T-helper 1 cell treated with Interleukin-12 subunit alpha and Interleukin-12 subunit beta and Interleukin-4 antibody, amounts not matched to agents 30 ng/mL and 1 ng/mL, for 36 hours (primary cell): ENCODE measurements at regions not wholly inside any gene's neighbourhood (a gene's known extent, or its start where the extent isn't known, plus 50 kb on each side); places are given as distances from the start of the nearest gene placed in this dataset.
"Not testable (repeated sequence)": the region's sequence is repeated elsewhere in the genome, so short reads cannot be mapped to it uniquely, and the experiment has no call there.

ENCODE experiments used
- intact Hi-C: fragments of 100-400 bp; cut with micrococcal nuclease; formaldehyde crosslinking; loops from one replicate; pipeline ENCODE4 v1.15.1; 2024

GRCh38 chr21:19969156-19969555 lies 1029.1 kb upstream of the NCAM2 start:
- intact Hi-C loops = no loop called here

GRCh38 chr21:19981938-19982337 lies 1016.3 kb upstream of the NCAM2 start:
- intact Hi-C loops = no loop called here

- intact Hi-C loops = no loop called here
These were observed 1011.8 kb upstream of the NCAM2 start for GRCh38 chr21:19986396-19986795.

GRCh38 chr21:19987671-19988070 lies 1010.5 kb upstream of the NCAM2 start:
- intact Hi-C loops = no loop called here

GRCh38 chr21:19992540-19992939 lies 1005.7 kb upstream of the NCAM2 start:
- intact Hi-C loops = no loop called here

GRCh38 chr21:19993268-19993667 lies 1004.9 kb upstream of the NCAM2 start:
- intact Hi-C loops = no loop called here

GRCh38 chr21:19995253-19995652 lies 1003.0 kb upstream of the NCAM2 start:
- intact Hi-C loops = no loop called here

- intact Hi-C loops = no loop called here
These were observed 999.8 kb upstream of the NCAM2 start for GRCh38 chr21:19998453-19998852.

GRCh38 chr21:19999369-20000272 lies 998.6 kb upstream of the NCAM2 start:
- intact Hi-C loops = no loop called here

GRCh38 chr21:20004367-20004766 lies 993.8 kb upstream of the NCAM2 start:
- intact Hi-C loops = no loop called here

GRCh38 chr21:20010691-20011200 lies 987.5 kb upstream of the NCAM2 start:
- intact Hi-C loops = no loop called here

- intact Hi-C loops = no loop called here
These were observed 984.4 kb upstream of the NCAM2 start for GRCh38 chr21:20013851-20014250.

GRCh38 chr21:20016435-20017005 lies 981.7 kb upstream of the NCAM2 start:
- intact Hi-C loops = no loop called here

GRCh38 chr21:20020026-20020425 lies 978.2 kb upstream of the NCAM2 start:
- intact Hi-C loops = no loop called here

- intact Hi-C loops = no loop called here
These were observed 975.0 kb upstream of the NCAM2 start for GRCh38 chr21:20023193-20023592.

GRCh38 chr21:20024741-20025140 lies 973.5 kb upstream of the NCAM2 start:
- intact Hi-C loops = no loop called here

- intact Hi-C loops = no loop called here
These were observed 971.7 kb upstream of the NCAM2 start for GRCh38 chr21:20026543-20026942.

GRCh38 chr21:20030390-20030789 lies 967.8 kb upstream of the NCAM2 start:
- intact Hi-C loops = no loop called here

GRCh38 chr21:20031807-20032206 lies 966.4 kb upstream of the NCAM2 start:
- intact Hi-C loops = no loop called here

GRCh38 chr21:20040768-20041167 lies 957.4 kb upstream of the NCAM2 start:
- intact Hi-C loops = no loop called here

GRCh38 chr21:20045197-20045596 lies 953.0 kb upstream of the NCAM2 start:
- intact Hi-C loops = no loop called here

GRCh38 chr21:20048130-20048837 lies 949.9 kb upstream of the NCAM2 start:
- intact Hi-C loops = not testable (repeated sequence)
